PC-3 (cell line): ENCODE measurements at regions not wholly inside any gene's neighbourhood (a gene's known extent, or its start where the extent isn't known, plus 50 kb on each side); places are given as distances from the start of the nearest gene placed in this dataset.

Experiments
- ATAC-seq: fragments of 200-7000 bp; cut with Tn5 transposase; 2 replicates; pipeline ENCODE4 v1.9.1; 2020; ENCODE audit warnings: mild to moderate bottlenecking, moderate library complexity
- BruUV-seq: library from RNA; stranded (reverse); fragments of 400-500 nt; replicated peaks from 2 replicates; lab custom pipeline; 2021; lab: Mats Ljungman, UMichigan
- CTCF ChIA-PET: fragments of 300-600 bp; sonication (Branson Sonifier 250); formaldehyde crosslinking; loops from one replicate; lab custom pipeline; 2022; ENCODE audit warnings: antibody characterized with exemption; lab: Charles Lee
- POLR2A ChIA-PET: fragments of 300-600 bp; sonication (Branson Sonifier 250); formaldehyde crosslinking; loops from one replicate; lab custom pipeline; 2022; ENCODE audit warnings: antibody characterized with exemption; ENCODE audit not compliant: unreplicated experiment; lab: Charles Lee
- DNase-seq: peaks from one replicate; pipeline ENCODE4 v3.0.0-alpha.2; 2015
- H2AFZ ChIP-seq: fragments of 300-600 bp; sonication (generic); 2 replicates; pipeline ENCODE4 v1.6.0; 2016; ENCODE audit warnings: antibody characterized with exemption, low read length
- H3F3A ChIP-seq: fragments of 300-600 bp; sonication (generic); one replicate; pipeline ENCODE4 v1.6.0; 2017; ENCODE audit warnings: antibody characterized with exemption, low read length, control low read depth, mild to moderate bottlenecking; ENCODE audit not compliant: unreplicated experiment
- H3K27ac ChIP-seq: fragments of 300-600 bp; sonication (generic); 2 replicates; pipeline ENCODE4 v1.5.1; 2016; ENCODE audit warnings: mild to moderate bottlenecking, low read length
- H3K27me3 ChIP-seq: fragments of 300-600 bp; sonication (generic); 2 replicates; pipeline ENCODE4 v1.6.1; 2016; ENCODE audit warnings: low read length, mixed read lengths
- H3K36me3 ChIP-seq: fragments of 300-600 bp; sonication (generic); 2 replicates; pipeline ENCODE4 v1.6.1; 2016; ENCODE audit warnings: low read depth, mixed run types, low read length, mixed read lengths
- H3K4me1 ChIP-seq: fragments of 300-600 bp; sonication (generic); 2 replicates; pipeline ENCODE4 v1.5.1; 2016; ENCODE audit warnings: low read length; ENCODE audit not compliant: insufficient read depth
- H3K4me2 ChIP-seq: fragments of 300-600 bp; sonication (generic); 2 replicates; pipeline ENCODE4 v1.6.0; 2016; ENCODE audit warnings: low read length
- H3K4me3 ChIP-seq: fragments of 300-600 bp; sonication (generic); 2 replicates; pipeline ENCODE4 v1.5.1; 2016; ENCODE audit warnings: mild to moderate bottlenecking, low read length, mixed read lengths
- H3K79me2 ChIP-seq: fragments of 300-600 bp; sonication (generic); 2 replicates; pipeline ENCODE4 v1.6.1; 2017; ENCODE audit warnings: low read length, mixed read lengths
- H3K9ac ChIP-seq: fragments of 300-600 bp; sonication (generic); 2 replicates; pipeline ENCODE4 v1.6.0; 2016; ENCODE audit warnings: mild to moderate bottlenecking, low read length
- H3K9me2 ChIP-seq: fragments of 300-600 bp; sonication (generic); replicated peaks from 2 replicates; pipeline ENCODE4 v1.6.1; 2016; ENCODE audit warnings: mixed run types, low read length, mixed read lengths
- H3K9me3 ChIP-seq: fragments of 300-600 bp; sonication (generic); 2 replicates; pipeline ENCODE4 v1.6.1; 2016; ENCODE audit warnings: low read length, mixed read lengths
- H4K20me1 ChIP-seq: fragments of 300-600 bp; sonication (generic); 2 replicates; pipeline ENCODE4 v1.6.1; 2016; ENCODE audit warnings: low read length, mixed read lengths
- CTCF ChIP-seq: fragments of 300-600 bp; sonication (generic); conservative IDR thresholded peaks from 2 replicates; pipeline ENCODE4 v1.5.1; 2017; ENCODE audit warnings: antibody characterized with exemption, low read depth, mild to moderate bottlenecking, low read length
- EZH2 ChIP-seq: fragments of 300-600 bp; sonication (generic); IDR thresholded peaks from one replicate; pipeline ENCODE4 v1.6.1; 2017; ENCODE audit warnings: antibody characterized with exemption, mild to moderate bottlenecking, low read length; ENCODE audit not compliant: unreplicated experiment
- EZH2phosphoT487 ChIP-seq: fragments of 300-600 bp; sonication (generic); IDR thresholded peaks from 2 replicates; pipeline ENCODE4 v1.6.1; 2018; ENCODE audit warnings: mild to moderate bottlenecking, antibody characterized with exemption, low read length, borderline replicate concordance
- intact Hi-C: fragments of 100-400 bp; cut with micrococcal nuclease; formaldehyde crosslinking; loops from 2 replicates; pipeline ENCODE4 v1.9.0; 2023

DNA sequence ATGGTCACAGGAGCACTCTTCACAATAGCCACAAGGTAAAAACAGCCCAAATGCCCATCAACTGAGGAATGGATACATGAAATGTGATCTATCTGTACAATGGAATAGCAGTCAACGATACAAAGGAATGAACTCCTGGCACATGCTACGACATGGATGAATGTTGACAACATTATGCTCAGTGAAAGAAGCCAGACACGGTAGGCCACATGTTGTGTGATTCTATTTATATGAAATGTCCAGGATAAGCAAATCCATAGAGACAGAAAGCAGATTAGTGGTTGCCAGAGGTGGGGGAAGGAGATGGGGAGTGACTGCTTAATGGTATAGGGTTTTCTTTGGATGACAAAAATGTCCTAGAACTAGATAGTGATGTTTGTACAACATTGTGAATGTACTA lies 58.7 kb upstream of the GPM6B start:
- no peaks in the 10 kb centered on the region for H3K27me3 ChIP-seq
- ATAC-seq: no peak
- no peaks in the 10 kb centered on the region for H3K36me3 ChIP-seq
- no peaks in the 10 kb centered on the region for H3K9me2 ChIP-seq
- no peaks in the 10 kb centered on the region for H3F3A ChIP-seq
- H3K4me3 ChIP-seq: no peak overlapping the region
- H3K9ac ChIP-seq: no peak overlapping the region
- DNase-seq: no peak
- H3K27ac ChIP-seq: no peak overlapping the region
- intact Hi-C loops: no loop called here
- no peak overlapping the region for H2AFZ ChIP-seq
- H3K9me3 ChIP-seq: no peaks in the 10 kb centered on the region
- no peaks in the 10 kb centered on the region for H3K79me2 ChIP-seq
- ChIA-PET CTCF (no interaction called here), POLR2A (no interaction called here)
- no peak overlapping the region for H3K4me2 ChIP-seq
- H3K4me1 ChIP-seq: no peaks in the 10 kb centered on the region
- BruUV-seq: no TSS peak
- no peak for TF ChIP-seq EZH2phosphoT487
- no peak for TF ChIP-seq CTCF
- no peak for TF ChIP-seq EZH2
- no peaks in the 10 kb centered on the region for H4K20me1 ChIP-seq

- ChIA-PET POLR2A (no interaction called here), CTCF (no interaction called here)
- no peak overlapping the region for H2AFZ ChIP-seq
- no peak overlapping the region for H3K4me2 ChIP-seq
- ATAC-seq (no peak), DNase-seq (peak; percentile 2)
- H3K27me3 ChIP-seq: no peaks in the 10 kb centered on the region
- no peaks in the 10 kb centered on the region for H4K20me1 ChIP-seq
- TF ChIP-seq CTCF (no peak), EZH2 (no peak), EZH2phosphoT487 (no peak)
- no TSS peak for BruUV-seq
- no peaks in the 10 kb centered on the region for H3K36me3 ChIP-seq
- intact Hi-C loops: no loop called here
- H3K9me3 ChIP-seq: no peaks in the 10 kb centered on the region
- H3F3A ChIP-seq: no peaks in the 10 kb centered on the region
- H3K27ac ChIP-seq: no peak overlapping the region
- no peaks in the 10 kb centered on the region for H3K79me2 ChIP-seq
- no peaks in the 10 kb centered on the region for H3K4me1 ChIP-seq
- H3K4me3 ChIP-seq: no peak overlapping the region
- no peaks in the 10 kb centered on the region for H3K9me2 ChIP-seq
- H3K9ac ChIP-seq: no peak overlapping the region
Observed at GRCh38 chrX:13868591-13868990, 51.7 kb upstream of the GPM6B start.
